Endothelial cell of umbilical vein (primary cell): ENCODE measurements at regions not wholly inside any gene's neighbourhood (a gene's known extent, or its start where the extent isn't known, plus 50 kb on each side); places are given as distances from the start of the nearest gene placed in this dataset.

Source experiments
- BruUV-seq: library from RNA; stranded (reverse); fragments of 400-500 nt; replicated peaks from 2 replicates; lab custom pipeline; 2021; lab: Mats Ljungman, UMichigan
- CTCF ChIA-PET: fragments of 300-600, 350-600 bp; sonication (Branson Sonifier 250); formaldehyde crosslinking; loops from one replicate; lab custom pipeline; 2021; ENCODE audit warnings: antibody characterized with exemption, inconsistent platforms; lab: Charles Lee
- POLR2A ChIA-PET: fragments of 300-600, 350-600 bp; sonication (Branson Sonifier 250); formaldehyde crosslinking; loops from one replicate; lab custom pipeline; 2021; ENCODE audit warnings: antibody characterized with exemption, inconsistent platforms; lab: Charles Lee
- DNase-seq: peaks from one replicate; pipeline ENCODE4 v3.0.0-alpha.2; 2011; ENCODE audit warnings: low read depth, low spot score
- FAIRE-seq: peaks from 2 replicates; lab custom pipeline; 2011; peaks lifted over from hg19 to GRCh38; lab: Jason Lieb, UNC
- H2AFZ ChIP-seq: 2 replicates; pipeline ENCODE4 v1.6.0; 2012; ENCODE audit warnings: low read depth, low read length, control low read depth, inconsistent platforms
- H3K27ac ChIP-seq: 2 replicates; pipeline ENCODE4 v1.5.1; 2011; ENCODE audit warnings: low read depth, mild to moderate bottlenecking, control low read depth, low read length, moderate library complexity; ENCODE audit not compliant: insufficient read depth
- H3K27me3 ChIP-seq, 2 experiments: 2 replicates each; pipeline versions ENCODE4 v1.6.0 to v1.6.1; 2011; ENCODE audit warnings: low read length in 2 of 2, mixed read lengths in 1 of 2; ENCODE audit not compliant: control insufficient read depth in 2 of 2, insufficient read depth in 2 of 2
- H3K36me3 ChIP-seq, 2 experiments: 2 replicates in 1 of 2; 3 replicates in 1 of 2; pipeline ENCODE4 v1.5.1; 2011; ENCODE audit warnings: low read length in 2 of 2, mild to moderate bottlenecking in 1 of 2, moderate library complexity in 1 of 2; ENCODE audit not compliant: control insufficient read depth in 2 of 2, insufficient read depth in 2 of 2; ENCODE audit errors: extremely low read depth in 1 of 2
- H3K4me1 ChIP-seq: 3 replicates; pipeline ENCODE4 v1.5.1; 2011; ENCODE audit warnings: mild to moderate bottlenecking, low read length; ENCODE audit not compliant: control insufficient read depth, insufficient read depth; ENCODE audit errors: extremely low read depth
- H3K4me2 ChIP-seq: 2 replicates; pipeline ENCODE4 v1.6.1; 2011; ENCODE audit warnings: low read length, control low read depth, mixed read lengths; ENCODE audit not compliant: insufficient read depth
- H3K4me3 ChIP-seq, 3 experiments: fragments of 200-600 bp in 1 of 3; sonication (generic), shearing (Covaris generic) in 1 of 3; replicated peaks in 1 of 3; 2 replicates each; pipeline ENCODE4 v1.5.1; 2011 to 2016; ENCODE audit warnings: control low read depth in 3 of 3, low read length in 3 of 3, mild to moderate bottlenecking in 2 of 3, inconsistent platforms in 1 of 3, low read depth in 1 of 3, moderate library complexity in 1 of 3; ENCODE audit not compliant: insufficient read depth in 1 of 3
- H3K79me2 ChIP-seq: 2 replicates; pipeline ENCODE4 v1.6.0; 2012; ENCODE audit warnings: low read length, inconsistent platforms; ENCODE audit not compliant: control insufficient read depth, insufficient read depth
- H3K9ac ChIP-seq: replicated peaks from 2 replicates; pipeline ENCODE3; 2011; ENCODE audit warnings: low read length, control low read depth; ENCODE audit not compliant: insufficient read depth; ENCODE audit errors: extremely low read depth
- H3K9me1 ChIP-seq: replicated peaks from 3 replicates; pipeline ENCODE4 v1.6.0; 2011; ENCODE audit warnings: mild to moderate bottlenecking, low read length; ENCODE audit not compliant: control insufficient read depth, insufficient read depth; ENCODE audit errors: extremely low read depth
- H3K9me3 ChIP-seq: replicated peaks from 2 replicates; pipeline ENCODE4 v1.5.1; 2012; ENCODE audit warnings: low read length, inconsistent platforms; ENCODE audit not compliant: control insufficient read depth, insufficient read depth
- H4K20me1 ChIP-seq: replicated peaks from 2 replicates; pipeline ENCODE3; 2011; ENCODE audit warnings: mild to moderate bottlenecking, low read length; ENCODE audit not compliant: control insufficient read depth, insufficient read depth; ENCODE audit errors: extremely low read depth
- CTCF ChIP-seq, 2 donors: IDR thresholded peaks; 1 replicate in 1 of 2; 2 replicates in 1 of 2; pipeline ENCODE4 v1.5.1; 2011; ENCODE audit warnings: low read length in 2 of 2, mild to moderate bottlenecking in 2 of 2, moderate library complexity in 2 of 2, control low read depth in 1 of 2, inconsistent platforms in 1 of 2, low read depth in 1 of 2; ENCODE audit not compliant: insufficient read depth in 1 of 2; ENCODE audit errors: extremely low read depth in 1 of 2
- EZH2 ChIP-seq: IDR thresholded peaks from 2 replicates; pipeline ENCODE4 v1.6.1; 2012; ENCODE audit warnings: borderline replicate concordance, low read depth, mild to moderate bottlenecking, moderate library complexity, low read length, inconsistent platforms; ENCODE audit not compliant: severe bottlenecking
- FOS ChIP-seq: IDR thresholded peaks from 2 replicates; pipeline ENCODE4 v1.6.1; 2011; ENCODE audit warnings: mild to moderate bottlenecking, low read length, moderate library complexity, borderline replicate concordance; ENCODE audit not compliant: insufficient read depth
- GATA2 ChIP-seq: IDR thresholded peaks from 2 replicates; pipeline ENCODE4 v1.7.0; 2011; ENCODE audit warnings: low read depth, mild to moderate bottlenecking, moderate library complexity, mixed read lengths, low read length; ENCODE audit not compliant: insufficient read length, insufficient read depth
- JUN ChIP-seq: IDR thresholded peaks from 2 replicates; pipeline ENCODE4 v1.6.1; 2011; ENCODE audit warnings: borderline replicate concordance, low read depth; ENCODE audit not compliant: insufficient read length, insufficient read depth
- MAX ChIP-seq: IDR thresholded peaks from 2 replicates; pipeline ENCODE4 v1.6.1; 2011; ENCODE audit not compliant: insufficient read depth, insufficient read length
- MYC ChIP-seq: IDR thresholded peaks from one replicate; pipeline ENCODE4 v1.6.1; 2011; ENCODE audit warnings: mild to moderate bottlenecking, low read depth, low read length
- POLR2A ChIP-seq: IDR thresholded peaks from 2 replicates; pipeline ENCODE4 v1.6.1; 2012; ENCODE audit warnings: low read depth, mild to moderate bottlenecking, control low read depth, low read length
- POLR2AphosphoS5 ChIP-seq: IDR thresholded peaks from 2 replicates; pipeline ENCODE4 v1.6.1; 2012; ENCODE audit warnings: low read depth, mild to moderate bottlenecking, control low read depth, low read length, moderate library complexity; ENCODE audit not compliant: insufficient read depth
- dilution Hi-C: fragments of 300-500 bp; cut with MboI; formaldehyde crosslinking; loops from one replicate; pipeline ENCODE4 v1.15.0; 2019; ENCODE audit warnings: low sequenced_read_pairs; ENCODE audit not compliant: extremely low pct_ligation_motif_present
- intact Hi-C: fragments of 100-400 bp; cut with micrococcal nuclease; formaldehyde crosslinking; loops from one replicate; pipeline ENCODE4 v1.10.0; 2022

DNA sequence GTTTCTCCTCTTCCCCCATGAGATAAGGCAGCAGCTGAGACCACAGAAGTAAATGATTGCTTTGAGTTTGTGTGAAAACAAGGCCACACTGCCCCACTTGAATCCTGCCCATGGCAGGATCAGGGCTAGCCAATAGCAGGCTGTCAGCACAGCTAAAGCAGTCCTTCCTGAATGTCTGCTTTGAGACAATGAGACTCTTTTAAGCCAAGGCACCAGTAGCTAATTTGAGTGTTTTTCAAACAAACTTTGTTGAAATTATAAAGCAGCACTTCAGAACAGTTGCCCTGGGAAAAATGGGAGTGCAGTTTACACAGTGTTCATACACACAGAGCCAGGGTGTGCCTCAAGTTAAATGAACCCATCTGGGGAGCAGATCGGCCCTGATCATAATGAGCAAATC lies 103.5 kb upstream of the OR5AK2 start:
- intact Hi-C loops, result no loop called here
- DNase-seq, result no peak
- Histone ChIP-seq H3K4me1 (no peaks in the 10 kb centered on the region), H3K9me3 (no peaks in the 10 kb centered on the region), H2AFZ (no peak overlapping the region), H3K27me3 (no peaks in the 10 kb centered on the region), H3K27ac (no peak overlapping the region), H3K4me2 (no peak overlapping the region), H3K9ac (no peak overlapping the region), H3K79me2 (no peaks in the 10 kb centered on the region), H3K36me3 (no peaks in the 10 kb centered on the region), H4K20me1 (no peaks in the 10 kb centered on the region), H3K4me3 (no peak overlapping the region), H3K9me1 (no peaks in the 10 kb centered on the region)
- dilution Hi-C loops, result no loop called here
- no TSS peak for BruUV-seq
- POLR2A ChIA-PET, result no interaction called here
- TF ChIP-seq MYC (no peak), POLR2AphosphoS5 (no peak), EZH2 (no peak), MAX (no peak), CTCF (IDR thresholded peaks at IDR 0.05; ENCODE audit: extremely low read depth in 1 of 2, insufficient read depth in 1 of 2, low read depth in 1 of 2, low read length in 2 of 2) (no peak), FOS (no peak), POLR2A (no peak), GATA2 (no peak), JUN (no peak)
- no peak for FAIRE-seq
- CTCF ChIA-PET, result no interaction called here
